SU-DHL-6 (cell line): ENCODE measurements at regions not wholly inside any gene's neighbourhood (a gene's known extent, or its start where the extent isn't known, plus 50 kb on each side); places are given as distances from the start of the nearest gene placed in this dataset.

Source experiments
- H2AFZ ChIP-seq: fragments of 200-600 bp; sonication (generic); 2 replicates; pipeline ENCODE4 v1.6.1; 2014; ENCODE audit warnings: low read depth, mild to moderate bottlenecking, moderate library complexity, mixed read lengths, antibody characterized with exemption, low read length; ENCODE audit not compliant: severe bottlenecking
- H3F3A ChIP-seq: fragments of 200-600 bp; shearing (Covaris generic); 2 replicates; pipeline ENCODE4 v1.6.0; 2016; ENCODE audit warnings: antibody characterized with exemption, mild to moderate bottlenecking; ENCODE audit not compliant: insufficient read depth
- H3K27ac ChIP-seq: fragments of 200-600 bp; sonication (generic); 2 replicates; pipeline ENCODE4 v1.5.1; 2016; ENCODE audit warnings: low read depth, mild to moderate bottlenecking, low read length, moderate library complexity, mixed read lengths
- H3K27me3 ChIP-seq: fragments of 200-600 bp; sonication (generic), shearing (Covaris generic); 2 replicates; pipeline ENCODE4 v1.6.0; 2014; ENCODE audit warnings: mild to moderate bottlenecking, low read length
- H3K36me3 ChIP-seq: fragments of 200-600 bp; sonication (generic); 2 replicates; pipeline ENCODE4 v1.6.1; 2014; ENCODE audit warnings: mild to moderate bottlenecking, low read length, mixed read lengths
- H3K4me2 ChIP-seq: fragments of 300-600, 200-600 bp; shearing (Covaris generic), sonication (generic); 2 replicates; pipeline ENCODE4 v1.6.0; 2014; ENCODE audit warnings: low read length, low read depth, mild to moderate bottlenecking; ENCODE audit not compliant: poor library complexity, severe bottlenecking
- H3K4me3 ChIP-seq: fragments of 200-600 bp; sonication (generic); 2 replicates; pipeline ENCODE4 v1.5.1; 2014; ENCODE audit warnings: antibody characterized with exemption, low read length, mild to moderate bottlenecking, mixed read lengths; ENCODE audit not compliant: insufficient read depth, poor library complexity, severe bottlenecking
- H3K79me2 ChIP-seq: fragments of 200-600 bp; sonication (generic); 2 replicates; pipeline ENCODE4 v1.6.1; 2014; ENCODE audit warnings: mild to moderate bottlenecking, low read length, moderate library complexity; ENCODE audit not compliant: insufficient read depth
- H3K9ac ChIP-seq: fragments of 200-600 bp; sonication (generic); 2 replicates; pipeline ENCODE4 v1.7.0; 2014; ENCODE audit warnings: mild to moderate bottlenecking, low read length
- H3K9me2 ChIP-seq: fragments of 200-600 bp; sonication (generic); replicated peaks from 2 replicates; pipeline ENCODE4 v1.6.1; 2014; ENCODE audit warnings: low read length; ENCODE audit not compliant: insufficient read depth
- H3K9me3 ChIP-seq: fragments of 200-600 bp; sonication (generic); 2 replicates; pipeline ENCODE4 v1.6.1; 2014; ENCODE audit warnings: low read length, mixed read lengths; ENCODE audit not compliant: insufficient read depth
- H4K20me1 ChIP-seq: fragments of 200-600 bp; sonication (generic); 2 replicates; pipeline ENCODE4 v1.6.1; 2014; ENCODE audit warnings: low read depth, mild to moderate bottlenecking, antibody characterized with exemption, low read length, moderate library complexity, mixed read lengths
- EZH2phosphoT487 ChIP-seq: fragments of 200-600 bp; sonication (generic), shearing (Covaris generic); conservative IDR thresholded peaks from 2 replicates; pipeline ENCODE4 v1.6.1; 2018; ENCODE audit warnings: mild to moderate bottlenecking, antibody characterized with exemption, low read length, moderate library complexity, mixed read lengths
- TF ChIP-seq, protein P1 (sequence below): fragments of 200-600 bp; sonication (generic); IDR thresholded peaks from one replicate; pipeline ENCODE4 v1.5.1; 2017; ENCODE audit warnings: antibody characterized with exemption, mild to moderate bottlenecking, low read length, moderate library complexity; ENCODE audit not compliant: insufficient read depth, poor library complexity, severe bottlenecking

DNA sequence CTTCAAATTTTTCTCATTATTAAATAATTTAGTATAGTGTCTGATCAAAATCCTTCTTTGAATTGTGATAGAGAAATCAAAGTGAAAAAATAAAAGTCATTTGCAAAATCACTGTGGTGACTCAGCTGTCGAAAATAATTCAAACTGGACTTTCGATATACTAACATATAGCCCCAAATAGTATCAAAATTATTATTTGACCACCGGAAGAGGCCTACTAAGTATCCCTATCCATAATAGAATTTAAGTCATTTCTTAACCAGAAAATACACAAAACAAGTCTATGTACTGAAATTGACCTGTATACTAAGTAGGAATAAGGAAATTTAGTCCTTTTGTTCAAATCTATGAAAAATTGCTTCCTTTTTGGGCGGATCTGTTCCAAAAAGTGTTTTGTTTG, 180.7 kb downstream of the MRPL39 start:
- H3K9ac ChIP-seq = no peak overlapping the region
- no peaks in the 10 kb centered on the region for H3K9me2 ChIP-seq
- no peak overlapping the region for H3K4me2 ChIP-seq
- H3K27me3 ChIP-seq = no peaks in the 10 kb centered on the region
- no peak for TF ChIP-seq EZH2phosphoT487
- TF ChIP-seq, protein P1, sequence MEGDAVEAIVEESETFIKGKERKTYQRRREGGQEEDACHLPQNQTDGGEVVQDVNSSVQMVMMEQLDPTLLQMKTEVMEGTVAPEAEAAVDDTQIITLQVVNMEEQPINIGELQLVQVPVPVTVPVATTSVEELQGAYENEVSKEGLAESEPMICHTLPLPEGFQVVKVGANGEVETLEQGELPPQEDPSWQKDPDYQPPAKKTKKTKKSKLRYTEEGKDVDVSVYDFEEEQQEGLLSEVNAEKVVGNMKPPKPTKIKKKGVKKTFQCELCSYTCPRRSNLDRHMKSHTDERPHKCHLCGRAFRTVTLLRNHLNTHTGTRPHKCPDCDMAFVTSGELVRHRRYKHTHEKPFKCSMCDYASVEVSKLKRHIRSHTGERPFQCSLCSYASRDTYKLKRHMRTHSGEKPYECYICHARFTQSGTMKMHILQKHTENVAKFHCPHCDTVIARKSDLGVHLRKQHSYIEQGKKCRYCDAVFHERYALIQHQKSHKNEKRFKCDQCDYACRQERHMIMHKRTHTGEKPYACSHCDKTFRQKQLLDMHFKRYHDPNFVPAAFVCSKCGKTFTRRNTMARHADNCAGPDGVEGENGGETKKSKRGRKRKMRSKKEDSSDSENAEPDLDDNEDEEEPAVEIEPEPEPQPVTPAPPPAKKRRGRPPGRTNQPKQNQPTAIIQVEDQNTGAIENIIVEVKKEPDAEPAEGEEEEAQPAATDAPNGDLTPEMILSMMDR = no peak
- no peaks in the 10 kb centered on the region for H4K20me1 ChIP-seq
- H3K27ac ChIP-seq = no peak overlapping the region
- H2AFZ ChIP-seq = no peak overlapping the region
- H3K4me3 ChIP-seq = no peak overlapping the region
- no peaks in the 10 kb centered on the region for H3K9me3 ChIP-seq
- no peaks in the 10 kb centered on the region for H3K79me2 ChIP-seq
- peaks cover 31% of the 10 kb centered on the region for H3F3A ChIP-seq
- no peaks in the 10 kb centered on the region for H3K36me3 ChIP-seq

DNA sequence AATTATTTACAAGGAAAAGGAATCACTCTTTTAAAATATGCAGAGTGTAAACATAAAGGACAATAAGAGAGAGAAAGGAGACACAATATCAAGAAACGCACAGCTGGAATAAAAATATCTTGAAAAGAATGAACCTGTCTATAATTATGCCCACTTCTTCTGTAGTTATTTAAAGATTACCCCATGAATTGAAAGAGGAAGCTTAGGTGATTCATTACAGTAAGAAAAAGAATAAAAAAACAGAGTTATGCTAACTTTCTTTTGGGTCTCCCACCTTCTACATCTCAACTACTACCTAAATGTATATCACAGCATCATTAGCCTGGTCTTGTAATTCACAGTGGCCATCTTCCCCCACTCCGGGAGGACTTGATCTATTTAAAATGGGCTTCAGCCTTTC, 182.1 kb downstream of the MRPL39 start:
- no peak for TF ChIP-seq EZH2phosphoT487
- TF ChIP-seq, protein P1 = no peak

DNA sequence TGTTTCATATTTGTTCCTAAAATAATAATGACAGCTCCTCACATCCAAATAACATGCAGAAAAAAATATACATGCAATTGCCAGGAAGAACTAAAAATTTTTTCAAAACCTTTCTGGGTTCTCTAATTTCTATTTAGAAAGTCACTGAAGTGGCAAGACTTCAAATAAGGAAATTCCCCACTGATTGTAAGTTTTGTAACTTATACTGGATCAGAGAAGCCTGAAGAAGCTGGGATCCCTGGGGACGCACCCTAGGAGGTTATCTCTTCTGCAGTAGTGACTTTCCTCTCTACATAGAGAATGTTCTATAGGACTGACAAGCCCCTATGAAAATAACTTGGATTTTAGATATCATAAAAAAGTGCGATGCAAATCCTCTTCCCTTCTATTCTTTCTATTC, 182.6 kb downstream of the MRPL39 start:
- Histone ChIP-seq H4K20me1 (no peaks in the 10 kb centered on the region), H3K27ac (peak overlapping the region; percentile 71; the same call in 1 of the 2 replicates), H3K4me2 (peak overlapping the region; percentile 68), H3K4me3 (peak overlapping the region; percentile 24), H3K9me3 (no peaks in the 10 kb centered on the region), H3K79me2 (no peaks in the 10 kb centered on the region), H3F3A (peaks cover 31% of the 10 kb centered on the region), H3K9me2 (no peaks in the 10 kb centered on the region), H3K9ac (peak overlapping the region; percentile 7; the same call in 1 of the 2 replicates), H3K36me3 (no peaks in the 10 kb centered on the region), H2AFZ (no peak overlapping the region), H3K27me3 (no peaks in the 10 kb centered on the region)
- TF ChIP-seq, protein P1 = no peak
- no peak for TF ChIP-seq EZH2phosphoT487

More for the DNA sequence above, 182.1 kb downstream of the MRPL39 start:
- Histone ChIP-seq H3K9me2 (no peaks in the 10 kb centered on the region), H3K4me2 (peak overlapping the region; percentile 68), H3K4me3 (peak overlapping the region; percentile 24), H3K27me3 (no peaks in the 10 kb centered on the region), H3K9me3 (no peaks in the 10 kb centered on the region), H3F3A (peaks cover 31% of the 10 kb centered on the region), H2AFZ (no peak overlapping the region), H3K9ac (no peak overlapping the region), H3K79me2 (no peaks in the 10 kb centered on the region), H3K27ac (peak overlapping the region; percentile 71; the same call in 1 of the 2 replicates), H4K20me1 (no peaks in the 10 kb centered on the region), H3K36me3 (no peaks in the 10 kb centered on the region)
